Osteoblast (primary cell): ENCODE measurements at regions not wholly inside any gene's neighbourhood (a gene's known extent, or its start where the extent isn't known, plus 50 kb on each side); places are given as distances from the start of the nearest gene placed in this dataset.

Experiments used
- DNase-seq: peaks from one replicate; pipeline ENCODE4 v3.0.0; 2011; ENCODE audit warnings: low spot score, mixed read lengths; ENCODE audit not compliant: insufficient read length; ENCODE audit errors: missing footprints
- H2AFZ ChIP-seq: 2 replicates; pipeline ENCODE4 v1.6.0; 2011; ENCODE audit warnings: mild to moderate bottlenecking, low read length
- H3K27ac ChIP-seq: 2 replicates; pipeline ENCODE4 v1.5.1; 2011; ENCODE audit warnings: mild to moderate bottlenecking, low read depth, low read length, moderate library complexity
- H3K27me3 ChIP-seq: 2 replicates; pipeline ENCODE4 v1.6.0; 2012; ENCODE audit warnings: mild to moderate bottlenecking, control low read depth, inconsistent platforms, low read length, moderate library complexity; ENCODE audit not compliant: insufficient read depth
- H3K36me3 ChIP-seq: 2 replicates; pipeline ENCODE4 v1.5.1; 2011; ENCODE audit warnings: mild to moderate bottlenecking, low read length, control low read depth, moderate library complexity; ENCODE audit not compliant: insufficient read depth
- H3K4me1 ChIP-seq: 2 replicates; pipeline ENCODE4 v1.5.1; 2011; ENCODE audit warnings: mild to moderate bottlenecking, low read length, control low read depth, moderate library complexity; ENCODE audit not compliant: insufficient read depth
- H3K4me2 ChIP-seq: 2 replicates; pipeline ENCODE4 v1.6.0; 2011; ENCODE audit warnings: mild to moderate bottlenecking, low read length; ENCODE audit not compliant: insufficient read depth
- H3K4me3 ChIP-seq: fragments of 200-600 bp; sonication (generic); 3 replicates; pipeline ENCODE4 v1.5.1; 2012; ENCODE audit warnings: mild to moderate bottlenecking, low read length, inconsistent platforms; ENCODE audit not compliant: insufficient read depth
- H3K79me2 ChIP-seq: 2 replicates; pipeline ENCODE4 v1.6.0; 2012; ENCODE audit warnings: mild to moderate bottlenecking, low read length, control low read depth, inconsistent platforms; ENCODE audit not compliant: insufficient read depth
- H3K9me3 ChIP-seq: 2 replicates; pipeline ENCODE4 v1.5.1; 2011; ENCODE audit warnings: low read depth, low read length, control low read depth
- H4K20me1 ChIP-seq: 2 replicates; pipeline ENCODE4 v1.6.0; 2012; ENCODE audit warnings: mild to moderate bottlenecking, low read length, control low read depth; ENCODE audit not compliant: insufficient read depth
- TF ChIP-seq, protein P1 (sequence below): IDR thresholded peaks from 2 replicates; pipeline ENCODE4 v1.5.1; 2011; ENCODE audit warnings: mild to moderate bottlenecking, low read depth, low read length, moderate library complexity; ENCODE audit errors: extremely low read depth

GRCh38 chr4:125928652-125929051, 613.9 kb downstream of the FAT4 start:
- Histone ChIP-seq H3K79me2 (no peaks in the 10 kb centered on the region), H3K4me1 (no peaks in the 10 kb centered on the region), H3K27ac (no peak overlapping the region), H3K9me3 (no peaks in the 10 kb centered on the region), H4K20me1 (no peaks in the 10 kb centered on the region), H3K4me3 (no peak overlapping the region), H2AFZ (no peak overlapping the region), H3K4me2 (no peak overlapping the region), H3K36me3 (no peaks in the 10 kb centered on the region), H3K27me3 (no peaks in the 10 kb centered on the region)
- no peak for DNase-seq
- TF ChIP-seq, protein P1, sequence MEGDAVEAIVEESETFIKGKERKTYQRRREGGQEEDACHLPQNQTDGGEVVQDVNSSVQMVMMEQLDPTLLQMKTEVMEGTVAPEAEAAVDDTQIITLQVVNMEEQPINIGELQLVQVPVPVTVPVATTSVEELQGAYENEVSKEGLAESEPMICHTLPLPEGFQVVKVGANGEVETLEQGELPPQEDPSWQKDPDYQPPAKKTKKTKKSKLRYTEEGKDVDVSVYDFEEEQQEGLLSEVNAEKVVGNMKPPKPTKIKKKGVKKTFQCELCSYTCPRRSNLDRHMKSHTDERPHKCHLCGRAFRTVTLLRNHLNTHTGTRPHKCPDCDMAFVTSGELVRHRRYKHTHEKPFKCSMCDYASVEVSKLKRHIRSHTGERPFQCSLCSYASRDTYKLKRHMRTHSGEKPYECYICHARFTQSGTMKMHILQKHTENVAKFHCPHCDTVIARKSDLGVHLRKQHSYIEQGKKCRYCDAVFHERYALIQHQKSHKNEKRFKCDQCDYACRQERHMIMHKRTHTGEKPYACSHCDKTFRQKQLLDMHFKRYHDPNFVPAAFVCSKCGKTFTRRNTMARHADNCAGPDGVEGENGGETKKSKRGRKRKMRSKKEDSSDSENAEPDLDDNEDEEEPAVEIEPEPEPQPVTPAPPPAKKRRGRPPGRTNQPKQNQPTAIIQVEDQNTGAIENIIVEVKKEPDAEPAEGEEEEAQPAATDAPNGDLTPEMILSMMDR: no peak

DNA sequence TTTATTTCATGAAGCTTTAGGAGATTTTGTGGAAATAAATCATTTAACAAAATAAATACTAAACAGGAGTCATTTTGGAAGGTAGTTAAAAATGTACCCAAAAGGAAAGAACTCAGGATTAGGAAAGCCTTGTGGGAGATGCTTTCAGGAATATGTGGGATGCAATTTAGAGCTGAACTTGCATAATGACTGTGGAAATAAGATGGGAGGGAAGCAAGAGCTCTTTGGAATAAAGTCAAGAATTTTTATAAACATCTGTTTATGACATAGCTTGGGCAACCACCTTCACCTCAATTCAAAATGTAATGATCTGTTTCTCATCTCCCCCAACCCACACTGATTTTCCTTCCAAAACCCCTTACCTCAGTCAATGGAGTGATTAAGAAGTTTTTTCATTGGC, 623.8 kb downstream of the FAT4 start:
- Histone ChIP-seq H3K36me3 (no peaks in the 10 kb centered on the region), H3K27me3 (no peaks in the 10 kb centered on the region), H2AFZ (no peak overlapping the region), H4K20me1 (no peaks in the 10 kb centered on the region), H3K79me2 (no peaks in the 10 kb centered on the region), H3K4me3 (no peak overlapping the region), H3K4me1 (no peaks in the 10 kb centered on the region), H3K27ac (no peak overlapping the region), H3K4me2 (no peak overlapping the region), H3K9me3 (no peaks in the 10 kb centered on the region)
- TF ChIP-seq, protein P1: no peak
- no peak for DNase-seq

GRCh38 chr4:125940426-125940825, 625.7 kb downstream of the FAT4 start:
- Histone ChIP-seq H4K20me1 (no peaks in the 10 kb centered on the region), H2AFZ (no peak overlapping the region), H3K4me3 (no peak overlapping the region), H3K79me2 (no peaks in the 10 kb centered on the region), H3K27ac (no peak overlapping the region), H3K4me2 (no peak overlapping the region), H3K9me3 (no peaks in the 10 kb centered on the region), H3K4me1 (no peaks in the 10 kb centered on the region), H3K27me3 (no peaks in the 10 kb centered on the region), H3K36me3 (no peaks in the 10 kb centered on the region)
- TF ChIP-seq, protein P1: no peak
- no peak for DNase-seq

DNA sequence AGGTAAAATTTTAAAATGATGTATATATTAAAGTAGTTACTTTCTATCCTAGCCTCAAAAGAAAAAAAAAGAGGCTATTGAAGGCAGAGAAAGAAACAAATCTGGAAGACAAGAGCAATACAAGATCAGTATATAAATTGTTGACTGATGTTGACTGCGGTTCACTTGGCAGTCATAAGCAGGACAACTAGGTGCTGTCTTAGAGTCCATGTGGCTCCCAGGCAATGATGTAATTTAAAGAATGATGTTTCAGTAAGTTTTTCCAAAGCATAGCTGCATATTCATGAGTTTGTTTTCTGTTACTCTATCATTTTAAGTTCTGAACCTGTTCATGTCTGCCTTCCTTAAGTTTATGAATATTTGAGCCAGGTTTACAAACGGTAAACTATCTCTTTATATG, 630.2 kb downstream of the FAT4 start:
- H3K79me2 ChIP-seq: no peaks in the 10 kb centered on the region
- H3K4me1 ChIP-seq: no peaks in the 10 kb centered on the region
- H3K9me3 ChIP-seq: no peaks in the 10 kb centered on the region
- TF ChIP-seq, protein P1: no peak
- no peaks in the 10 kb centered on the region for H3K27me3 ChIP-seq
- no peak overlapping the region for H3K4me2 ChIP-seq
- DNase-seq: no peak
- H3K36me3 ChIP-seq: no peaks in the 10 kb centered on the region
- H2AFZ ChIP-seq: no peak overlapping the region
- no peak overlapping the region for H3K4me3 ChIP-seq
- H4K20me1 ChIP-seq: no peaks in the 10 kb centered on the region
- no peak overlapping the region for H3K27ac ChIP-seq
